SK-N-SH (cell line): ENCODE measurements at regions not wholly inside any gene's neighbourhood (a gene's known extent, or its start where the extent isn't known, plus 50 kb on each side); places are given as distances from the start of the nearest gene placed in this dataset.

Experiments
- CTCF ChIA-PET: fragments of 300-600, 350-600 bp; formaldehyde crosslinking; extraction: SDS; loops from one replicate; lab custom pipeline; 2021; lab: Yijun Ruan, JAX
- POLR2A ChIA-PET: fragments of 350-600 bp; sonication (Branson Sonifier 250); formaldehyde crosslinking; extraction: SDS; loops from one replicate; lab custom pipeline; 2020; ENCODE audit warnings: antibody characterized with exemption, inconsistent platforms; lab: Yijun Ruan, JAX
- DNase-seq: peaks from one replicate; pipeline ENCODE4 v3.0.0; 2012
- H2AFZ ChIP-seq: fragments of 200-600 bp; sonication (generic); 2 replicates; pipeline ENCODE4 v1.8.1; 2016; ENCODE audit warnings: antibody characterized with exemption, mild to moderate bottlenecking, low read depth
- H3F3A ChIP-seq: fragments of 200-600 bp; sonication (generic); replicated peaks from 2 replicates; pipeline ENCODE3; 2016; ENCODE audit warnings: antibody characterized with exemption, mild to moderate bottlenecking; ENCODE audit not compliant: insufficient read depth
- H3K27ac ChIP-seq, 2 experiments: fragments of 200-500 bp in 1 of 2; fragments of 200-600 bp in 1 of 2; sonication (Bioruptor generic) in 1 of 2; sonication (generic), shearing (Covaris generic) in 1 of 2; 2 replicates each; pipeline versions ENCODE4 v1.5.1 to v1.6.1; 2014 to 2016; ENCODE audit warnings: low read depth in 2 of 2, inconsistent platforms in 1 of 2, low read length in 1 of 2, mild to moderate bottlenecking in 1 of 2, mixed read lengths in 1 of 2
- H3K27me3 ChIP-seq: fragments of 200-600 bp; sonication (generic), shearing (Covaris generic); 2 replicates; pipeline ENCODE4 v1.6.1; 2016; ENCODE audit warnings: mixed run types; ENCODE audit not compliant: insufficient read depth
- H3K36me3 ChIP-seq, 2 experiments: fragments of 200-500 bp in 1 of 2; fragments of 200-600 bp in 1 of 2; sonication (Bioruptor generic) in 1 of 2; sonication (generic) in 1 of 2; replicated peaks in 1 of 2; 2 replicates each; pipeline versions ENCODE3 to v1.5.1; 2014 to 2016; ENCODE audit warnings: low read length in 1 of 2, mild to moderate bottlenecking in 1 of 2; ENCODE audit not compliant: insufficient read depth in 2 of 2, control insufficient read depth in 1 of 2
- H3K4me1 ChIP-seq, 2 experiments: fragments of 200-500 bp in 1 of 2; fragments of 200-600 bp in 1 of 2; sonication (Bioruptor generic) in 1 of 2; sonication (generic), shearing (Covaris generic) in 1 of 2; 2 replicates each; pipeline versions ENCODE4 v1.5.1 to v1.6.1; 2014 to 2016; ENCODE audit warnings: low read depth in 1 of 2, low read length in 1 of 2, mixed run types in 1 of 2; ENCODE audit not compliant: insufficient read depth in 2 of 2, control insufficient read depth in 1 of 2
- H3K4me2 ChIP-seq: fragments of 200-600 bp; sonication (generic), shearing (Covaris generic); 2 replicates; pipeline ENCODE4 v1.6.1; 2017; ENCODE audit warnings: mixed run types
- H3K4me3 ChIP-seq, 2 experiments: fragments of 200-500 bp in 1 of 2; fragments of 200-600 bp in 1 of 2; sonication (Bioruptor generic) in 1 of 2; sonication (generic), shearing (Covaris generic) in 1 of 2; 2 replicates each; pipeline versions ENCODE4 v1.5.1 to v1.8.1; 2014 to 2016; ENCODE audit warnings: low read depth in 2 of 2, inconsistent platforms in 1 of 2, low read length in 1 of 2, mild to moderate bottlenecking in 1 of 2, mixed read lengths in 1 of 2, moderate library complexity in 1 of 2
- H3K79me2 ChIP-seq: fragments of 200-600 bp; sonication (generic); 2 replicates; pipeline ENCODE4 v1.8.1; 2017; ENCODE audit warnings: mild to moderate bottlenecking; ENCODE audit not compliant: insufficient read depth
- H3K9ac ChIP-seq: fragments of 200-600 bp; sonication (generic); 2 replicates; pipeline ENCODE4 v1.6.1; 2017; ENCODE audit warnings: mixed run types
- H3K9me2 ChIP-seq: fragments of 200-600 bp; sonication (generic); 2 replicates; pipeline ENCODE4 v1.6.1; 2017; ENCODE audit warnings: mixed run types
- H3K9me3 ChIP-seq: fragments of 200-600 bp; sonication (generic); 2 replicates; pipeline ENCODE4 v1.6.1; 2017; ENCODE audit warnings: mixed run types, mild to moderate bottlenecking, moderate library complexity
- H4K20me1 ChIP-seq: fragments of 200-600 bp; sonication (generic); 2 replicates; pipeline ENCODE4 v1.6.1; 2017; ENCODE audit warnings: mild to moderate bottlenecking, mixed run types; ENCODE audit not compliant: insufficient read depth
- CHD2 ChIP-seq: fragments of 150-350 bp; IDR thresholded peaks from 2 replicates; pipeline ENCODE4 v1.6.1; 2018; ENCODE audit warnings: low read length; ENCODE audit not compliant: partially characterized antibody
- CTCF ChIP-seq: fragments of 200-600 bp; sonication (generic); IDR thresholded peaks from 2 replicates; pipeline ENCODE4 v1.6.1; 2017; ENCODE audit warnings: antibody characterized with exemption, mild to moderate bottlenecking, moderate library complexity
- ELF1 ChIP-seq: IDR thresholded peaks from 2 replicates; pipeline ENCODE4 v1.4.0; 2012
- EP300 ChIP-seq, 2 experiments: IDR thresholded peaks; 2 replicates each; pipeline versions ENCODE4 v1.4.0 to v1.6.1; 2012; ENCODE audit warnings: borderline replicate concordance in 1 of 2, low read depth in 1 of 2, low read length in 1 of 2
- FOSL2 ChIP-seq: IDR thresholded peaks from 2 replicates; pipeline ENCODE4 v1.4.0; 2012; ENCODE audit warnings: low read depth, mild to moderate bottlenecking, moderate library complexity, borderline replicate concordance
- FOXM1 ChIP-seq: IDR thresholded peaks from 2 replicates; pipeline ENCODE4 v1.4.0; 2012; ENCODE audit warnings: low read depth, mild to moderate bottlenecking
- GABPA ChIP-seq: IDR thresholded peaks from 2 replicates; pipeline ENCODE4 v1.4.0; 2012; ENCODE audit warnings: low read depth, mild to moderate bottlenecking
- JUND ChIP-seq: IDR thresholded peaks from 2 replicates; pipeline ENCODE4 v1.4.0; 2012
- MAX ChIP-seq: IDR thresholded peaks from 2 replicates; pipeline ENCODE4 v1.4.0; 2012; ENCODE audit warnings: low read depth
- MEF2A ChIP-seq: IDR thresholded peaks from 2 replicates; pipeline ENCODE4 v1.4.0; 2012; ENCODE audit warnings: low read depth, borderline replicate concordance
- NFIC ChIP-seq: IDR thresholded peaks from 2 replicates; pipeline ENCODE4 v1.4.0; 2012; ENCODE audit warnings: borderline replicate concordance
- PBX3 ChIP-seq: IDR thresholded peaks from 2 replicates; pipeline ENCODE4; 2012
- RFX5 ChIP-seq: IDR thresholded peaks from 2 replicates; pipeline ENCODE4 v1.6.1; 2012; ENCODE audit warnings: mild to moderate bottlenecking, improper control_type of control experiment, low read length
- SIN3A ChIP-seq: IDR thresholded peaks from 2 replicates; pipeline ENCODE4 v1.6.1; 2012; ENCODE audit warnings: low read depth, mild to moderate bottlenecking, low read length, moderate library complexity, borderline replicate concordance
- SMC3 ChIP-seq: IDR thresholded peaks from 2 replicates; pipeline ENCODE4 v1.6.1; 2012; ENCODE audit warnings: low read depth, low read length, improper control_type of control experiment
- TAF1 ChIP-seq: IDR thresholded peaks from 2 replicates; pipeline ENCODE4 v1.6.1; 2012; ENCODE audit warnings: low read depth, mild to moderate bottlenecking, low read length, moderate library complexity, borderline replicate concordance
- USF1 ChIP-seq: IDR thresholded peaks from 2 replicates; pipeline ENCODE4 v1.4.0; 2012; ENCODE audit warnings: low read depth, borderline replicate concordance
- USF2 ChIP-seq: fragments of 150-350 bp; IDR thresholded peaks from 2 replicates; pipeline ENCODE4 v1.6.1; 2017; ENCODE audit warnings: antibody characterized with exemption, low read length, low read depth, borderline replicate concordance
- WGBS: methylation state at CpG from one replicate; pipeline ENCODE4 v1.1.6; 2017; ENCODE audit warnings: low lambda C conversion rate; 5-methylcytosine and 5-hydroxymethylcytosine counted together

- no peaks in the 10 kb centered on the region for H3F3A ChIP-seq
- no peak overlapping the region for H3K27ac ChIP-seq
- H3K79me2 ChIP-seq: no peaks in the 10 kb centered on the region
- no peak for DNase-seq
- no peaks in the 10 kb centered on the region for H3K4me1 ChIP-seq
- ChIA-PET CTCF (no interaction called here), POLR2A (no interaction called here)
- H3K36me3 ChIP-seq: no peaks in the 10 kb centered on the region
- H3K9me3 ChIP-seq: no peaks in the 10 kb centered on the region
- no peaks in the 10 kb centered on the region for H4K20me1 ChIP-seq
- H2AFZ ChIP-seq: no peak overlapping the region
- no peak overlapping the region for H3K4me2 ChIP-seq
- no peak overlapping the region for H3K4me3 ChIP-seq
- no peak overlapping the region for H3K9ac ChIP-seq
- 58% methylated on average over 9 of the region's 9 CpGs for whole genome bisulfite sequencing
- TF ChIP-seq ELF1: no peak
- no peak for TF ChIP-seq EP300 (IDR thresholded peaks at IDR 0.05; ENCODE audit: borderline replicate concordance in 1 of 2, low read depth in 1 of 2, low read length in 1 of 2)
- TF ChIP-seq CTCF: no peak
- TF ChIP-seq PBX3: no peak
- TF ChIP-seq CHD2: no peak
- TF ChIP-seq JUND: no peak
- TF ChIP-seq MEF2A: no peak
- TF ChIP-seq, all 33 proteins: peak for 0
- Histone ChIP-seq H3K9me2 (no peaks in the 10 kb centered on the region), H3K27me3 (no peaks in the 10 kb centered on the region)
Observed at GRCh38 chr4:188663369-188663768, 524.1 kb downstream of the TRIML1 start.

- H2AFZ ChIP-seq: no peak overlapping the region
- no peak for DNase-seq
- no peak overlapping the region for H3K4me3 ChIP-seq
- no peak overlapping the region for H3K27ac ChIP-seq
- no peaks in the 10 kb centered on the region for H3K27me3 ChIP-seq
- H3K9me3 ChIP-seq: no peaks in the 10 kb centered on the region
- no peak overlapping the region for H3K4me2 ChIP-seq
- H3K36me3 ChIP-seq: no peaks in the 10 kb centered on the region
- TF ChIP-seq ELF1 (no peak), CHD2 (no peak), TAF1 (no peak), RFX5 (no peak), FOXM1 (no peak), JUND (no peak), USF1 (no peak), GABPA (no peak), EP300 (IDR thresholded peaks at IDR 0.05; ENCODE audit: borderline replicate concordance in 1 of 2, low read depth in 1 of 2, low read length in 1 of 2) (no peak), USF2 (no peak), SIN3A (no peak), SMC3 (no peak), MAX (no peak), FOSL2 (no peak), NFIC (no peak), MEF2A (no peak)
- H3K4me1 ChIP-seq: no peaks in the 10 kb centered on the region
- no peaks in the 10 kb centered on the region for H3F3A ChIP-seq
- no peaks in the 10 kb centered on the region for H3K9me2 ChIP-seq
- no peaks in the 10 kb centered on the region for H4K20me1 ChIP-seq
- ChIA-PET CTCF (no interaction called here), POLR2A (no interaction called here)
- no peak overlapping the region for H3K9ac ChIP-seq
- WGBS: 32% methylated on average over 13 of the region's 13 CpGs
- no peaks in the 10 kb centered on the region for H3K79me2 ChIP-seq
Observed at GRCh38 chr4:188665491-188666457, 526.5 kb downstream of the TRIML1 start.
